ENCODE measurements at regions not wholly inside any gene's neighbourhood (a gene's known extent, or its start where the extent isn't known, plus 50 kb on each side); places are given as distances from the start of the nearest gene placed in this dataset.

- DNase-seq: no peak
These were observed 505.1 kb downstream of the CETN3 start for GRCh38 chr5:89904442-89904841.

GRCh38 chr5:89901983-89902382, 507.6 kb downstream of the CETN3 start:
- DNase-seq: no peak

- DNase-seq: no peak
These were observed 508.2 kb downstream of the CETN3 start for GRCh38 chr5:89901346-89901745.

- no peak for DNase-seq
These were observed 509.2 kb downstream of the CETN3 start for GRCh38 chr5:89900346-89900745.

GRCh38 chr5:89899559-89899958, 510.0 kb downstream of the CETN3 start:
- DNase-seq: no peak

GRCh38 chr5:89893546-89893945, 516.0 kb downstream of the CETN3 start:
- no peak for DNase-seq

- no peak for DNase-seq
These were observed 523.9 kb downstream of the CETN3 start for GRCh38 chr5:89885670-89886069.

GRCh38 chr5:89883967-89884366, 525.6 kb downstream of the CETN3 start:
- no peak for DNase-seq

GRCh38 chr5:89878140-89879132, 531.1 kb downstream of the CETN3 start:
- DNase-seq: no peak

- no peak for DNase-seq
These were observed 537.6 kb downstream of the CETN3 start for GRCh38 chr5:89871906-89872305.

GRCh38 chr5:89869346-89869745, 540.2 kb downstream of the CETN3 start:
- DNase-seq: no peak

- no peak for DNase-seq
These were observed 543.1 kb downstream of the CETN3 start for GRCh38 chr5:89866410-89866809.

GRCh38 chr5:89864941-89865340, 544.6 kb downstream of the CETN3 start:
- DNase-seq: no peak

- DNase-seq: no peak
These were observed 551.8 kb downstream of the CETN3 start for GRCh38 chr5:89857790-89858189.

GRCh38 chr5:89855417-89855816, 554.1 kb downstream of the CETN3 start:
- DNase-seq: no peak

GRCh38 chr5:89851911-89852310, 557.6 kb downstream of the CETN3 start:
- DNase-seq: no peak

- DNase-seq: no peak
These were observed 559.1 kb downstream of the CETN3 start for GRCh38 chr5:89850513-89850865.

- no peak for DNase-seq
These were observed 559.6 kb downstream of the CETN3 start for GRCh38 chr5:89849830-89850512.

GRCh38 chr5:89847743-89848142, 561.8 kb downstream of the CETN3 start:
- no peak for DNase-seq

GRCh38 chr5:89844548-89844947, 565.0 kb downstream of the CETN3 start:
- DNase-seq: no peak

- DNase-seq: no peak
These were observed 567.0 kb downstream of the CETN3 start for GRCh38 chr5:89842531-89842930.

GRCh38 chr5:89840906-89841305, 568.6 kb downstream of the CETN3 start:
- no peak for DNase-seq

- no peak for DNase-seq
These were observed 578.9 kb downstream of the CETN3 start for GRCh38 chr5:89830691-89831090.

GRCh38 chr5:89827960-89828359, 581.6 kb downstream of the CETN3 start:
- DNase-seq: no peak

Data from GOT3 (cell line).